RWPE1 (cell line): ENCODE measurements at regions not wholly inside any gene's neighbourhood (a gene's known extent, or its start where the extent isn't known, plus 50 kb on each side); places are given as distances from the start of the nearest gene placed in this dataset.
A peak's percentile ranks its signal among the peaks of the same experiment; 100 is the strongest.

ENCODE experiments used
- CTCF ChIA-PET: fragments of 350-600 bp; sonication (Branson Sonifier 250); formaldehyde crosslinking; extraction: SDS; loops from one replicate; lab custom pipeline; 2021; lab: Yijun Ruan, JAX
- POLR2A ChIA-PET: fragments of 400-600 bp; formaldehyde crosslinking; extraction: SDS; loops from one replicate; lab custom pipeline; 2020; ENCODE audit warnings: antibody characterized with exemption; ENCODE audit not compliant: low non-redundant PET; lab: Yijun Ruan, JAX
- DNase-seq: peaks from one replicate; pipeline ENCODE4 v3.0.0; 2012; ENCODE audit warnings: low spot score
- H3K27ac ChIP-seq: fragments of 450-650 bp; 2 replicates; pipeline ENCODE4 v1.5.1; 2017
- TF ChIP-seq, protein P1 (sequence below): fragments of 450-650 bp; conservative IDR thresholded peaks from 2 replicates; pipeline ENCODE4 v1.5.1; 2017; ENCODE audit warnings: low read depth, mild to moderate bottlenecking

GRCh38 chr15:35320158-35320780 lies 225.7 kb downstream of the DPH6 start:
- DNase-seq = no peak
- CTCF ChIA-PET = interaction anchor here (0.6 to 0.7 kb wide), 2 partner anchors 37 to 933 kb away, joined by 3 read pairs; no protein-coding TSS in a partner anchor
- no peak overlapping the region for H3K27ac ChIP-seq
- TF ChIP-seq, protein P1, sequence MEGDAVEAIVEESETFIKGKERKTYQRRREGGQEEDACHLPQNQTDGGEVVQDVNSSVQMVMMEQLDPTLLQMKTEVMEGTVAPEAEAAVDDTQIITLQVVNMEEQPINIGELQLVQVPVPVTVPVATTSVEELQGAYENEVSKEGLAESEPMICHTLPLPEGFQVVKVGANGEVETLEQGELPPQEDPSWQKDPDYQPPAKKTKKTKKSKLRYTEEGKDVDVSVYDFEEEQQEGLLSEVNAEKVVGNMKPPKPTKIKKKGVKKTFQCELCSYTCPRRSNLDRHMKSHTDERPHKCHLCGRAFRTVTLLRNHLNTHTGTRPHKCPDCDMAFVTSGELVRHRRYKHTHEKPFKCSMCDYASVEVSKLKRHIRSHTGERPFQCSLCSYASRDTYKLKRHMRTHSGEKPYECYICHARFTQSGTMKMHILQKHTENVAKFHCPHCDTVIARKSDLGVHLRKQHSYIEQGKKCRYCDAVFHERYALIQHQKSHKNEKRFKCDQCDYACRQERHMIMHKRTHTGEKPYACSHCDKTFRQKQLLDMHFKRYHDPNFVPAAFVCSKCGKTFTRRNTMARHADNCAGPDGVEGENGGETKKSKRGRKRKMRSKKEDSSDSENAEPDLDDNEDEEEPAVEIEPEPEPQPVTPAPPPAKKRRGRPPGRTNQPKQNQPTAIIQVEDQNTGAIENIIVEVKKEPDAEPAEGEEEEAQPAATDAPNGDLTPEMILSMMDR = no peak
- POLR2A ChIA-PET = no interaction called here

DNA sequence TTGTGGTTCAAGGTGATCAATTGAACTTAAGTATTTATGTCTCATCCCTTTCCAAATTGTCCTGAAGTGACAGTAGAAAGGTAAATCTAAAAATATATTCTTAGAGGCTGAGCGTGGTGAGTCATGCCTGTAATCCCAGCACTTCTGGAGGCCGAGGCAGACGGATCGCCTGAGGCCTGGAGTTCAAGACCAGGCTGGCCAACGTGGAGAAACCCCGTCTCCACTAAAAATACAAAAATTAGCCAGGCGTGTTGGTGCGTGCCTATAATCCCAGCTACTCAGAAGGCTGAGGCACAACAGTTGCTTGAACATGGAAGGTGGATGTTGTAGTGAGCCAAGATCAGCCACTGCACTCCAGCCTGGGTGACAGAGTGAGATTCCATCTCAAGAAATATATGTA lies 226.6 kb downstream of the DPH6 start:
- peak overlapping the region; percentile 55 for H3K27ac ChIP-seq
- CTCF ChIA-PET = no interaction called here
- no peak for DNase-seq
- POLR2A ChIA-PET = no interaction called here
- TF ChIP-seq, protein P1 = no peak

DNA sequence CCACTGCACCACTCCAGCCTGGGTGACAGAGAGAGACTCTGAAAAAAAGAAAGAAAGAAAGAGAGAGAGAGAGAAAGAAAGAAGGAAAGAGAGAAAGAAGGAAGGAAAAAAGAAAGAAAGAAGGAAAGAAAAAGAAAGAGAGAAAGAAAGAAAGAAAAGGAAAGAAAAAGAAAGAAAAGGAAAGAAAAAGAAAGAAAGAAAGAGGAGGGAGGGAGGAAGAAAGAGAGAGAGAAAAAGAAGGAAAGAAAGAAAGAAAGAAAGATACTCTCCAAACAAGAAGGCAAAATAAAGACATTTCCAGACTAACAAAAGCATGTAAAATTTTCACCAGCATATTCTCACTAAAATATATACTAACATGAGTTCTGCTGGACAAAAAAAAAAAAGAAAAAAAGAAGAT lies 228.7 kb downstream of the DPH6 start:
- POLR2A ChIA-PET = no interaction called here
- CTCF ChIA-PET = no interaction called here
- DNase-seq = no peak
- no peak overlapping the region for H3K27ac ChIP-seq
- TF ChIP-seq, protein P1 = no peak

DNA sequence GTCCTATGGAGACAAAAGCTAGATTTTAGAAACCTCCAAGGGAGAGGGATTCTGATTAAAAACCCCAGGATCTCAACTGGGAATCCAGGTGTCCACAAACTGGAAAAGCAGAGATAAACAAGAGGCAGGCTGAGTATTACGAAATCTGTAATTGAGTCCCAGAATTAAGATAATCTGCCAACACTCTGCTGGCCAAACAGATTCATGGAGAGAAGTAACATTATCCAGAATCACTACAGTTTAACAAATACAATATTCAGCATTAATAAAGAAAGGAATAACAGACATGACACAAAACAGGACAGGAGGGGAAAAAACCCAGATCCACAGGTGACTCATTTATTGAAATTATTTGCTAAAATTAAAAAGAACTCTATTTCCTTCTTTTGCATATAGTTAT lies 227.2 kb upstream of the NANOGP8 start:
- DNase-seq = no peak
- ChIA-PET CTCF (interaction anchor here (0.7 kb wide), 1 partner anchor 175 kb away, joined by 3 read pairs; no protein-coding TSS in a partner anchor), POLR2A (no interaction called here)
- TF ChIP-seq, protein P1 = no peak
- H3K27ac ChIP-seq = no peak overlapping the region

- ChIA-PET POLR2A (no interaction called here), CTCF (interaction anchor here (0.5 to 0.7 kb wide), 2 partner anchors 47 to 174 kb away, joined by 3 read pairs; no protein-coding TSS in a partner anchor)
- H3K27ac ChIP-seq = no peak overlapping the region
- no peak for DNase-seq
- TF ChIP-seq, protein P1 = no peak
These were observed 226.5 kb upstream of the NANOGP8 start for GRCh38 chr15:35311615-35312014.

GRCh38 chr15:35309886-35310285 lies 224.8 kb upstream of the NANOGP8 start:
- POLR2A ChIA-PET = no interaction called here
- TF ChIP-seq, protein P1 = no peak
- no peak for DNase-seq
- H3K27ac ChIP-seq = no peak overlapping the region
- CTCF ChIA-PET = no interaction called here
